H1 (cell line): ENCODE measurements at regions not wholly inside any gene's neighbourhood (a gene's known extent, or its start where the extent isn't known, plus 50 kb on each side); places are given as distances from the start of the nearest gene placed in this dataset.

Source experiments
- CTCF ChIA-PET: fragments of 300-600 bp; sonication (Branson Sonifier 250); formaldehyde crosslinking; loops from one replicate; lab custom pipeline; 2021; ENCODE audit not compliant: partially characterized antibody; lab: Charles Lee
- POLR2A ChIA-PET: fragments of 300-600 bp; sonication (Branson Sonifier 250); formaldehyde crosslinking; loops from one replicate; lab custom pipeline; 2021; ENCODE audit warnings: inconsistent platforms; ENCODE audit not compliant: partially characterized antibody; lab: Charles Lee
- DNase-seq, 2 experiments: peaks; one replicate each; pipeline versions ENCODE4 v3.0.0 to v3.0.0-alpha.2; 2010 to 2022; ENCODE audit warnings: low spot score in 2 of 2, low read depth in 1 of 2, mixed read lengths in 1 of 2
- FAIRE-seq: peaks from 2 replicates; lab custom pipeline; 2011; peaks lifted over from hg19 to GRCh38; lab: Jason Lieb, UNC
- H2AFZ ChIP-seq: 2 replicates; pipeline ENCODE4 v1.8.1; 2012; ENCODE audit warnings: low read length, inconsistent platforms
- H2AK5ac ChIP-seq: 2 replicates; pipeline ENCODE4 v1.6.1; 2013; ENCODE audit warnings: low read depth, low read length
- H2BK120ac ChIP-seq: replicated peaks from 2 replicates; pipeline ENCODE3; 2013; ENCODE audit warnings: low read depth, low read length, inconsistent platforms
- H2BK12ac ChIP-seq: 2 replicates; pipeline ENCODE4 v1.6.1; 2013; ENCODE audit warnings: low read depth, low read length
- H2BK15ac ChIP-seq: 2 replicates; pipeline ENCODE4 v1.6.1; 2013; ENCODE audit warnings: low read length
- H2BK20ac ChIP-seq: 2 replicates; pipeline ENCODE4 v1.6.1; 2013; ENCODE audit warnings: low read length
- H2BK5ac ChIP-seq: 2 replicates; pipeline ENCODE4 v1.6.1; 2013; ENCODE audit warnings: low read depth, low read length
- H3K14ac ChIP-seq: 2 replicates; pipeline ENCODE4 v1.6.1; 2013; ENCODE audit warnings: inconsistent platforms; ENCODE audit not compliant: insufficient read length
- H3K18ac ChIP-seq: 2 replicates; pipeline ENCODE4 v1.6.1; 2013; ENCODE audit warnings: low read length; ENCODE audit errors: extremely low read depth
- H3K23ac ChIP-seq: 2 replicates; pipeline ENCODE4 v1.6.1; 2013; ENCODE audit warnings: inconsistent platforms; ENCODE audit not compliant: insufficient read length
- H3K23me2 ChIP-seq: 2 replicates; pipeline ENCODE4 v1.6.1; 2013; ENCODE audit warnings: low read depth, low read length
- H3K27ac ChIP-seq: 2 replicates; pipeline ENCODE4 v1.6.1; 2011; ENCODE audit warnings: low read depth, low read length, inconsistent platforms
- H3K27me3 ChIP-seq, 4 experiments: replicated peaks in 1 of 4; 1 replicate in 1 of 4; 2 replicates in 3 of 4; pipeline versions ENCODE4 v1.6.1 to v1.8.1; 2011 to 2013; ENCODE audit warnings: low read length in 3 of 4, mild to moderate bottlenecking in 3 of 4, inconsistent platforms in 2 of 4, mixed read lengths in 2 of 4, moderate library complexity in 1 of 4; ENCODE audit not compliant: control insufficient read depth in 3 of 4, insufficient read depth in 3 of 4; ENCODE audit errors: extremely low read depth in 1 of 4
- H3K36me3 ChIP-seq, 4 experiments: 2 replicates each; pipeline versions ENCODE4 v1.6.1 to v1.8.1; 2011 to 2013; ENCODE audit warnings: mild to moderate bottlenecking in 4 of 4, low read length in 3 of 4, moderate library complexity in 2 of 4, control low read depth in 1 of 4, inconsistent platforms in 1 of 4; ENCODE audit not compliant: insufficient read depth in 4 of 4, control insufficient read depth in 2 of 4
- H3K4ac ChIP-seq: replicated peaks from 2 replicates; pipeline ENCODE3; 2013; ENCODE audit warnings: low read length, low read depth, mixed read lengths, inconsistent platforms; ENCODE audit not compliant: insufficient read length
- H3K4me1 ChIP-seq, 4 experiments: replicated peaks in 1 of 4; 1 replicate in 1 of 4; 2 replicates in 3 of 4; pipeline versions ENCODE4 v1.6.1 to v1.8.1; 2011 to 2013; ENCODE audit warnings: low read length in 3 of 4, inconsistent platforms in 2 of 4, mixed read lengths in 1 of 4; ENCODE audit not compliant: insufficient read depth in 4 of 4, control insufficient read depth in 3 of 4
- H3K4me2 ChIP-seq, 2 experiments: 2 replicates each; pipeline versions ENCODE4 v1.6.1 to v1.8.1; 2011 to 2013; ENCODE audit warnings: low read depth in 2 of 2, low read length in 2 of 2, control low read depth in 1 of 2, inconsistent platforms in 1 of 2, mild to moderate bottlenecking in 1 of 2; ENCODE audit not compliant: insufficient read depth in 1 of 2
- H3K4me3 ChIP-seq, 4 experiments: fragments of 200-600, 300-600 bp in 1 of 4; sonication (generic), shearing (Covaris generic), sonication (Bioruptor Twin) in 1 of 4; 2 replicates each; pipeline versions ENCODE4 v1.5.1 to v1.8.1; 2011 to 2016; ENCODE audit warnings: low read length in 4 of 4, low read depth in 3 of 4, control low read depth in 2 of 4, inconsistent platforms in 2 of 4, mild to moderate bottlenecking in 2 of 4, mixed read lengths in 1 of 4, moderate library complexity in 1 of 4; ENCODE audit not compliant: insufficient read depth in 2 of 4; ENCODE audit errors: extremely low read depth in 1 of 4
- H3K56ac ChIP-seq: replicated peaks from 2 replicates; pipeline ENCODE3; 2013; ENCODE audit warnings: low read depth, mild to moderate bottlenecking, mixed read lengths, low read length, inconsistent platforms; ENCODE audit not compliant: insufficient read length
- H3K79me1 ChIP-seq: 2 replicates; pipeline ENCODE4 v1.6.1; 2013; ENCODE audit warnings: low read depth, low read length, control low read depth
- H3K79me2 ChIP-seq, 2 experiments: 2 replicates each; pipeline versions ENCODE4 v1.6.1 to v1.8.1; 2012 to 2013; ENCODE audit warnings: low read length in 2 of 2, mild to moderate bottlenecking in 2 of 2, inconsistent platforms in 1 of 2; ENCODE audit not compliant: insufficient read depth in 2 of 2, control insufficient read depth in 1 of 2
- H3K9ac ChIP-seq, 4 experiments: replicated peaks in 1 of 4; 1 replicate in 1 of 4; 2 replicates in 3 of 4; pipeline versions ENCODE4 v1.6.1 to v1.8.1; 2011 to 2013; ENCODE audit warnings: low read depth in 3 of 4, low read length in 3 of 4, control low read depth in 2 of 4, mild to moderate bottlenecking in 2 of 4, moderate library complexity in 2 of 4, inconsistent platforms in 1 of 4; ENCODE audit errors: extremely low read depth in 1 of 4
- H3K9me3 ChIP-seq, 2 experiments: 2 replicates each; pipeline versions ENCODE4 v1.6.1 to v1.8.1; 2012 to 2013; ENCODE audit warnings: mild to moderate bottlenecking in 2 of 2, moderate library complexity in 2 of 2, control low read depth in 1 of 2, inconsistent platforms in 1 of 2, low read depth in 1 of 2, low read length in 1 of 2, mixed read lengths in 1 of 2; ENCODE audit not compliant: insufficient read depth in 2 of 2
- H4K20me1 ChIP-seq, 2 experiments: replicated peaks in 1 of 2; 2 replicates each; pipeline versions ENCODE3 to v1.8.1; 2011 to 2013; ENCODE audit warnings: inconsistent platforms in 2 of 2, low read length in 2 of 2, mild to moderate bottlenecking in 1 of 2; ENCODE audit not compliant: insufficient read depth in 2 of 2, control insufficient read depth in 1 of 2
- H4K5ac ChIP-seq: 2 replicates; pipeline ENCODE4 v1.6.1; 2013; ENCODE audit warnings: low read length, low read depth, mixed read lengths, inconsistent platforms; ENCODE audit not compliant: insufficient read length
- H4K8ac ChIP-seq: 2 replicates; pipeline ENCODE4 v1.8.0; 2013; ENCODE audit warnings: mild to moderate bottlenecking, moderate library complexity, low read length, inconsistent platforms; ENCODE audit not compliant: insufficient read depth; ENCODE audit errors: extremely low read depth
- H4K91ac ChIP-seq: replicated peaks from 2 replicates; pipeline ENCODE3; 2013; ENCODE audit warnings: low read length, mixed read lengths, inconsistent platforms; ENCODE audit not compliant: insufficient read length
- CHD1 ChIP-seq: IDR thresholded peaks from 2 replicates; pipeline ENCODE4 v1.6.1; 2012; ENCODE audit warnings: low read depth, low read length, improper control_type of control experiment
- WGBS, 2 experiments: shearing (Covaris generic) in 1 of 2; methylation state at CpG; one replicate each; pipeline versions ENCODE4 v1.1.6 to v1.1.7; 2013 to 2015; ENCODE audit warnings: low lambda C conversion rate in 2 of 2, mixed read lengths in 2 of 2, inconsistent platforms in 1 of 2, low coverage in 1 of 2, missing lambda C conversion rate in 1 of 2; ENCODE audit not compliant: insufficient replicate concordance in 2 of 2, insufficient coverage in 1 of 2, insufficient read length in 1 of 2; ENCODE audit errors: extremely low coverage in 1 of 2, missing lambda C conversion rate in 1 of 2; 5-methylcytosine and 5-hydroxymethylcytosine counted together

- Histone ChIP-seq H4K20me1 (peaks cover 0 to 3% of the 10 kb centered on the region in 2 experiments), H3K14ac (no peak overlapping the region), H3K23me2 (peaks cover 3% of the 10 kb centered on the region; the same call in 1 of the 2 replicates), H3K27ac (no peak overlapping the region), H3K27me3 (no peaks in the 10 kb centered on the region), H2BK20ac (no peak overlapping the region), H4K5ac (no peak overlapping the region), H3K4me3 (no peak overlapping the region), H4K8ac (no peak overlapping the region; the same call in 1 of the 2 replicates), H3K9me3 (no peaks in the 10 kb centered on the region), H3K79me1 (peaks cover 2% of the 10 kb centered on the region; the same call in 1 of the 2 replicates), H3K36me3 (no peaks in the 10 kb centered on the region), H3K4ac (no peak overlapping the region), H2BK120ac (no peak overlapping the region), H2AFZ (no peak overlapping the region), H2AK5ac (peak overlapping the region; percentile 4; the same call in 1 of the 2 replicates), H3K9ac (no peak overlapping the region), H4K91ac (no peak overlapping the region), H3K79me2 (no peaks in the 10 kb centered on the region), H2BK5ac (peak overlapping the region; percentile 52; the same call in 1 of the 2 replicates), H3K56ac (no peak overlapping the region), H3K4me1 (no peaks in the 10 kb centered on the region), H2BK12ac (0 out of 2 replicates have a peak overlapping the region, but pooled peaks have one; percentile 27), H3K4me2 (no peak overlapping the region), H3K23ac (no peak overlapping the region), H2BK15ac (no peak overlapping the region), H3K18ac (no peak overlapping the region; the same call in 1 of the 2 replicates)
- CTCF ChIA-PET = interaction anchor here (1.1 to 1.5 kb wide), 2 partner anchors 177 to 428 kb away, joined by 3 to 4 read pairs; no protein-coding TSS in a partner anchor
- no peak for TF ChIP-seq CHD1
- POLR2A ChIA-PET = no interaction called here
- 89% methylated on average over 14 of the region's 14 CpGs; no CpG with 5 or more reads in 1 of the 2 experiments for whole genome bisulfite sequencing, 2 experiments
- DNase-seq (no peak), FAIRE-seq (no peak)
These were observed 300.5 kb upstream of the ZMIZ1 start for GRCh38 chr10:78768041-78768835.
